GM12873 (cell line): ENCODE measurements at regions not wholly inside any gene's neighbourhood (a gene's known extent, or its start where the extent isn't known, plus 50 kb on each side); places are given as distances from the start of the nearest gene placed in this dataset.

ENCODE experiments used
- TF ChIP-seq, protein P1 (sequence below): IDR thresholded peaks from 2 replicates; pipeline ENCODE4 v1.5.1; 2012; ENCODE audit warnings: low read depth, mild to moderate bottlenecking, moderate library complexity, low read length, control low read depth; ENCODE audit not compliant: insufficient read depth; ENCODE audit errors: missing control alignments

GRCh38 chr6:54588176-54588575 lies 258.4 kb upstream of the FAM83B start:
- TF ChIP-seq, protein P1, sequence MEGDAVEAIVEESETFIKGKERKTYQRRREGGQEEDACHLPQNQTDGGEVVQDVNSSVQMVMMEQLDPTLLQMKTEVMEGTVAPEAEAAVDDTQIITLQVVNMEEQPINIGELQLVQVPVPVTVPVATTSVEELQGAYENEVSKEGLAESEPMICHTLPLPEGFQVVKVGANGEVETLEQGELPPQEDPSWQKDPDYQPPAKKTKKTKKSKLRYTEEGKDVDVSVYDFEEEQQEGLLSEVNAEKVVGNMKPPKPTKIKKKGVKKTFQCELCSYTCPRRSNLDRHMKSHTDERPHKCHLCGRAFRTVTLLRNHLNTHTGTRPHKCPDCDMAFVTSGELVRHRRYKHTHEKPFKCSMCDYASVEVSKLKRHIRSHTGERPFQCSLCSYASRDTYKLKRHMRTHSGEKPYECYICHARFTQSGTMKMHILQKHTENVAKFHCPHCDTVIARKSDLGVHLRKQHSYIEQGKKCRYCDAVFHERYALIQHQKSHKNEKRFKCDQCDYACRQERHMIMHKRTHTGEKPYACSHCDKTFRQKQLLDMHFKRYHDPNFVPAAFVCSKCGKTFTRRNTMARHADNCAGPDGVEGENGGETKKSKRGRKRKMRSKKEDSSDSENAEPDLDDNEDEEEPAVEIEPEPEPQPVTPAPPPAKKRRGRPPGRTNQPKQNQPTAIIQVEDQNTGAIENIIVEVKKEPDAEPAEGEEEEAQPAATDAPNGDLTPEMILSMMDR: no peak

DNA sequence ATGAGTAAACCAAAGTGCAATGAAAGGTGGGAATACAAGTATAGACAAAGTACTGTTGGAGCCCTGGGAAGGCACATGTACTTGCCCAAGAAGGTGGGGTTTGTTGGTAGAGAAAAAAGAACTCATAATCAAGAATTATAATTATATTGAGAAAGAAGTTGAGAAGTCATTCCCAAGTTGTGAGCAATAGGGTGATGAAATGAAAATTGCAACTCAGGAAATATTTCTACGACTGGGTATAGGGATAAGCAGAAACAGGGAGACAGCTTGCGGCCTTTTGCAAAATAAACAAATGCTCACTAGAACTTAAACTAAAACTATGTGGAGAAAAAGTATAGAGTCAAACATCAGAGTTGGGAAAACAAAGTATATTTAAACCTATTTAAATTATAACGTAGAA lies 250.7 kb upstream of the FAM83B start:
- TF ChIP-seq, protein P1: no peak

DNA sequence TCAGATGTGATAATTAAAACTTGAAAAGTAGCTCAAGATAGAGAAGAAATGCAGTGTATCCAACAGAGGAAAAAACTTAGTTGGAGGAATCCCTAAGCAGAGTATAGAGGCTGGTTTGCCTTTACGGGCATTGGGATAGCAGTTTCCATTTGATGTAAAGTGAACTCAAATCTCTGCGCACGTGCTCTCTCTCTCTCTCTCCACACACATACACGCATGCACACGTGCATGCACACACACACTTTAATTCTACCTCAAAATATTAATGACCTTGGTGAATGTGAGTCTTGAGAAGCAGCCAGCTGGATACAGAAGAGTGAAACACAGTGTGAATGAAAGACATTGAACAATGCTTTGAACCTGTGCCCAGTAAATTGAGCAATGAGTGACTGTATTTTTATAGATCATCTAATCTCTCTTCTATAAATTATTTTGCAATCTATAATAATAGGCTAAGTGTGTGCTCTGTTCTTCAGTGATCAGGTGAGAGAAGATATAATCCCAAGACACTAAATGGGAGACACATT lies 247.7 kb upstream of the FAM83B start:
- TF ChIP-seq, protein P1: no peak

DNA sequence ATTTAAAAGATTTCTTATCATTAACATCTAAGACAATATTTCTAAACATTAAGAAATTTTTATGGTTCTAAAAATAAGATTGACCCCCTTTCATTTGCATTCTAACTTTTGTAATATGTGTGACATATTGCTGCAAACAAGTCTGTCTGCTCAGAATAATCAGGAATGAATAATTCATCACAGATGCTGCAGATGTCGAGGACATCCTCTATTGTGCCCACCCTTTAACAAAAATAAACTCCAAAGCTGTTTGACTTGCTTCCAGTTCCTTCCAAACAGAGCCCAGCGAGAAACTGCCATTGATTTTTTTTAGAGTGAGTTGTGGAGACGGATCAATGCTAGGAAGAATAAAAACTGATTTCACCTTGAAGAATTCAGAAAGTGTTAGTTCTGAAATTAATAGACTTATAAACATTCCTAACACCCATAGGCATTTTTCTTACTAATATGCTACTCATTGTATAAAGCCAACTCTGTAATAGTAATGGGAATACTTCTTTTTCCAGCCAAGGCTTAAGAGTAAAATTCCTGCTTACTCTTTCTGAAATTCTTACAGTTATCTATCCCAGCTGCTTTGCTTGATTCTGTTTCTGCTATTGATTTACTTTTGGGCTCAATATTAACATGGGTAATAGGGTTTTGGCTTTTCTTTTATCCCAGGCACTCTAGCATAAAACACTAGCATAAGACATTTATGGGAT lies 244.8 kb upstream of the FAM83B start:
- TF ChIP-seq, protein P1: no peak

- TF ChIP-seq, protein P1: no peak
These were observed 244.0 kb upstream of the FAM83B start for GRCh38 chr6:54602591-54602990.

- TF ChIP-seq, protein P1: no peak
These were observed 236.6 kb upstream of the FAM83B start for GRCh38 chr6:54609981-54610380.

GRCh38 chr6:54613596-54613995 lies 233.0 kb upstream of the FAM83B start:
- TF ChIP-seq, protein P1: no peak
